GM19324 (cell line): ENCODE measurements at regions not wholly inside any gene's neighbourhood (a gene's known extent, or its start where the extent isn't known, plus 50 kb on each side); places are given as distances from the start of the nearest gene placed in this dataset.

Source experiments
- ATAC-seq: cut with Tn5 transposase; IDR thresholded peaks from one replicate; pipeline ENCODE4 v1.9.1; 2021; ENCODE audit warnings: mild to moderate bottlenecking, moderate library complexity; ENCODE audit not compliant: unreplicated experiment, low FRiP score

GRCh38 chr13:109900320-109900719, 113.9 kb upstream of the IRS2 start:
- no peak for ATAC-seq

- no peak for ATAC-seq
These were observed 113.4 kb upstream of the IRS2 start for GRCh38 chr13:109899748-109900147.

- no peak for ATAC-seq
These were observed 112.9 kb upstream of the IRS2 start for GRCh38 chr13:109899316-109899715.

- no peak for ATAC-seq
These were observed 111.7 kb upstream of the IRS2 start for GRCh38 chr13:109897988-109898624.

DNA sequence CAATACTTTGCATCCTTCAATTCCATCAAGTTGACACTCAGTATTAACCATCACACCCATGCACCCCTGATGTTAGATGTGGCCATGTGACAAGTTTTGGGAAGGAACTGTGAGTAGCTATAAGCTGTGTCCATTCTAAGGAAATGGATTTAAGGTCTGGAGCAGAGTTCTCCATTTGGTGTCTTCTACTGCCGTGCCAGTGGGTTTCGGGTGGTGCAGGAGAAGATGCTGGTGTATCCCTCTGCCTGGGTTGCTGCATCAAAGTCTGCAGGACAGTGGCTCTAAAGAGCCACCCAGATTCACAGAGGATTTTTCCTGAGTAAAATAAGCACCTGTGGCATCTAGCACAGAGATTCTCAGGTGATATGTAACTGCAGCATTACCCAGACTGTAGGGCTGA, 105.7 kb upstream of the IRS2 start:
- no peak for ATAC-seq

DNA sequence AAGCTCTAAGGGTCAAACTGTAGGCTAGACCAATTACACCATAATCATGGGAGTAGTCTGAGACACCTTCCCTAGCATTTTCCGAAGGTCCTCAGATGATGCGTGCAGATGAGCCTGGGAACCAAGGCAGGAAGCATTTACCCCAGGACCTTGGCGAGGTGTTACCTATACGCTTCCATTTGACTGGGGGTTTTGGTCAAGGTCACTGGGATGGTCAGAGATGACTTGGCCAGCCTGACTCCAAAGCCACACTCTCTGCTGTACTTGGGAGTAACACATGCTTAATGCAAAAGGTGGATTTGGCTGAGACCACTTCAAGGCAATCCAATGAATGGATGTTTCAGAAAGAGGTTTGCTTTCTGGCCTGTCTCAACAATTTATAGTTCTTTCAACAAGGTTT, 98.9 kb upstream of the IRS2 start:
- ATAC-seq: no peak

DNA sequence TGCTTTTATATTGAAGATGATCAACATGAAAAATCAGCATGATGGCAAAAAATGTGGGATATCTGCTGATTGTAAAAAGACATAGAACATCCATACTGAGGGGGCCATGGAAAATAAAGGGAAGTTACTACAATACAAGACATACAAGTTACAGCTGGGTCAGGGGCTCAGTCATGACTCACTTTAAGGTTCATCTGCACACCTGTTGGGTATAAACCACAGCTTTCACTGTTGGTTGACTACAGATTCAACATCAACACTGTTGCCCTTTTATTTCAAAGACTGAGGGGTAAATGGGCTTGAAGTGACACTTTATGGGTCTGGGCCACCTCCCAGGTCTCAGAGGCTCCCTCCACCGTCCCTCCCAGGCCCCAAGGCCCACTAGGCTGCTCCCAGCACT, 98.1 kb upstream of the IRS2 start:
- ATAC-seq: no peak

DNA sequence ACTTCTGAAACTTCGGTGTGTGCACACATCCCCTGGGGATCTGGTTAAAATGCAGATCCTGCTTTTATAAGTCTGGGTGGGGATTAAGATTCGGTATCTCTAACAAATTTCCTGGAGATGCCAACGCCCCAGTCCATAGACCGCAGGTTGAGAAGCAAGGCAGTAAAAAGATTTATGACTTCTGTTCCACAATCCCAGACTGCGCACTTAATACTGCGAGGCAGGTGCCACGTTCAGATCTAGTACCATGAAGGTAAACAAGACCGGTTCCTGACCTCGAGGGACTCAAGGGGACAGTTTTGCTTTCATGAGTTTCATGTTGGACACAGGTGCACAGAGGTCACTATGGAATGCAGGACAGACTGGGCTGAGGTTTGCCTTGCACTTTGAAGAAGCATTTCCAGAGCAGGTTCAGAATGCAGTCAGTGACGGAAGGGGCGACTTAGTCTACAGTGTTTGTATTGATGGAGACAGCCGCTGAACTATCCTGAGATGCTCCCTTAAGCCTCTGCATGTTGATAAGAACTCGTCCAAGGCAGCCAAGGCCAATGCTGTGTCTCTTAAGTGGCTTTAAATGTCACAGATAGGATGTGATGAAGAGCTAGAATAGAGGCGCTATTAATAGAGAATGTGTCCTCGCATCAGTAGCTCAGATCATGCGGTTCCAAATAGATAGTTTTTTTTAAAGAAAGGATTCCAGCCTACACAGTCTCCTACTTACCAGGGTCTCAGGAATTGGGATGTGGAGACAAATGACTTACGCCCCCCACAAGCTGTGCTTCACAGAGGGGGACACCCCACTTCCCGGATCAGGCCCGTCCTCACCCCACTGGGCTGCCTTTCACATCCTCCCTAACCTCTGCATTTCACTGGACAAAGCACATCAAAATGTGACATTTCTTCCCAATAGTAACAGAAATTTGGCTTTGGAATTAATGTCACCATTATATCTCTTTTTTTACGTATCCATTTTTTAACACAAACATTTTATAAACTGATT, 97.1 kb upstream of the IRS2 start:
- no peak for ATAC-seq

GRCh38 chr13:109881961-109882558, 95.7 kb upstream of the IRS2 start:
- ATAC-seq: no peak

- ATAC-seq: no peak
These were observed 95.0 kb upstream of the IRS2 start for GRCh38 chr13:109881347-109881725.

GRCh38 chr13:109880371-109881346, 94.3 kb upstream of the IRS2 start:
- no peak for ATAC-seq

- ATAC-seq: no peak
These were observed 93.0 kb upstream of the IRS2 start for GRCh38 chr13:109879338-109879737.

DNA sequence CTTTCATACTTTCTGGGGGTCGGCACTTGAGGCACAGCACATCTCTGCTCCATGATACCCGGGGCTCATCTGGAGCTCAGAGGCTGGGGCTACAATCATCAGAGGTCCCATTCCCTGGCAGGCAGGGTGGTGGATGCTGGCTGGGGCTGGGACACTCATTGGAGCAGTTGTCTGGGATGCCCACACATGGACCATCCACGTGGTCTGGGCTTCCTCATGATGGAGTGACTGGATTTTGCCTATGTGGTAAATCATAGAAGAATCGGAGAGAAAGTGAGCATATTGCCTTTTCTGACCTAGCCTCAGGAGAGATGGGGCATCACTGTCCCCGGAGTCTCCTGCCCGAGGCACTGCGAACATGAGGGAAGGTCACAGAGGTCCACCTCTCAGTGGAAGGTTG, 91.4 kb upstream of the IRS2 start:
- ATAC-seq: no peak

- ATAC-seq: no peak
These were observed 89.4 kb upstream of the IRS2 start for GRCh38 chr13:109875746-109876145.

DNA sequence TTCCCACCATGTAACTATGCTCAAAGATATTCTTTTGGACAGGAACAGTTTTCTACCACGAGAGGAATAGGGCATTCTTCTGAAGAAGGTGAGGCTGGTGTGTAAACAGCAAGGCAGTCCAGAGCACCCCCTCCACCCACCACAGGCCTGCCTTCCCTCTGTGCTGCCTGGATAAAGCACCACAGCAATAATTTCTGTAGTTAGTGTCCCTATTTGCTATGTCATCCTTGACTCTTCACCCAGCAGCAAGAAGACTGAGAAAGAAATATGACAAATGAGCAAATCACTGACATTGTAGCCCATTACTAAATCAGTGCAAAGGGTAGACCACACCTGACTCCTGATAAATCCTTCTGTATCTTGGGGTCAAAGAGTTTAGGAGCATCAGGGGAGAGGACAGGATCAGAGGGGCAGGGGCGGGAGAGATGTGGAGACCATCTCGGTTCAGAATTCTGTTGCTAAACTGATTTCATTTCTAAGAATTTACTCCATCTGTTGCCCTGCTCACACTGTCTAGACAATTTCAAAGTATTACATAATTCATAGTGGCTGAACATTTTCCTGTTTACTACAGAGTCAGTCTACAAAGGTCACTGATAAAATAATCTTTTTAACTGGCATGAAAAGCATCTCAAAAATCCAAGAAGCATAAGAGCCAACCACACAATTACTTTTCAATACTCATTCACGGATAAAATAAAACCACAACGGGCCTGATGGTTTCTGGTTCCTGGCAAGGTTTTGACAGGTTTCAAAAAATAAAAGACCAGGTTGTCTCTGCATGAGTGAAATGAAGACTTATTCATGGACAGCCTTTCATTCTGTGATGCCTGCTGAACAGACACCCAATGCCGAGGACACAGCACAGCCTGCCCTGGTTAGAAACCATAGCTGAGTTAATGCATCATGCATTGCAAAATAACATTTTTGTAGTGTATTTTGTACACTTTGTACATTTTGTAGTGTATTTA, 88.4 kb upstream of the IRS2 start:
- no peak for ATAC-seq

GRCh38 chr13:109873351-109874123, 87.2 kb upstream of the IRS2 start:
- no peak for ATAC-seq

DNA sequence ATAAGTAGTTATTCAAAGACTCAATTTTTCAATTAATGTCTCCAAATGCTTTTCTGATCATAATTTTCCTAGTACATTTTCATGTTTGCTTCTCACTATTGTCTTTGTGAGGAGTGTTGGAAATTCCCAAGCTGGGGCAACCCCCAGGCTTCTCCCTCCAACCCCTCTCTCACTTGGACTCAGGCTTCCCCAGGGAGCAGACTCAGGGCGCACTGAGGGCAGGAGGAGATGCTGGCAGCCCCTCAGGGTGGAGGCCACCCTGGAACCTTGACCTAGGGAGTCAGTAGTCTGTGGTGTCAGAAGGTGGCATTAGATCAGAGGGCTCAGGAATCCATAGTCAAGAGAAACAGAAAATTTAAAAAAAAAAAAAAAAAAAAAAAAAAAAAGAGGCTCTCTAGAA, 86.5 kb upstream of the IRS2 start:
- no peak for ATAC-seq

DNA sequence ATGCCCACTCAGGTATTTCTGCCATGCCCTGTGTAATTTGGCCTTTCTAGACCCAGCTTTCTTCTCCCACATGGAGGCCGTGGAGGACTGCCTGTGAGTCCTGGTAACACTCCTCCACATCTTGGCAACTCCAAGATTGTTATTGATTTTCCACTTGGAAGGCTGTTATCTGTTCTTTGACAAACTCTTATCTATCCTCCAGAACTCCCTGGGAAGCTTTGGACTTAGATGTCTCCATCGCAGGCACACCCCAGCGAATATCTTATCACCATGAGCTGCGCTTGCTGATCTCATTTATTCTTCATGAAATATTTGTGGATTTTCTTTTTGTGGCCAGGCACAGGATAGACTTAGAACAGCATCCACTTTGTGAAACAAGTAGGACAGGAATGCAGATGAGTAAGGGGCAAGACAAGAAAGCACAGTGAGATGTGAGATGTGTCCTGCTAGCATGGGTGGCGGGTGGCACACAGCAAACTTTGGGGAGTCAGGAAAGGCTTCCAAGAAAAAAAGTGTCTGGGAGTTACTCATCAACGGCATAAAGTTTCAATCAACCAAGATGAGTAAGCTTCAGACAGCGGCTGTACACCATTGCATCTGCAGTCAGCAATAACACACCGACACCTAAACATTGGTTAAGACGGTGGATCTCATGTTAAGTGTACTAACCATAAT, 84.5 kb upstream of the IRS2 start:
- no peak for ATAC-seq
